Mesendoderm (in vitro differentiated cells): ENCODE measurements at regions not wholly inside any gene's neighbourhood (a gene's known extent, or its start where the extent isn't known, plus 50 kb on each side); places are given as distances from the start of the nearest gene placed in this dataset.

Source experiments
- DNase-seq: peaks from one replicate; pipeline ENCODE4 v3.0.0; 2013
- H2AK5ac ChIP-seq: 2 replicates; pipeline ENCODE4 v1.6.1; 2013; ENCODE audit warnings: low read length, inconsistent platforms
- H2BK120ac ChIP-seq: 2 replicates; pipeline ENCODE4 v1.6.1; 2013; ENCODE audit warnings: low read depth, mild to moderate bottlenecking, low read length, moderate library complexity, mixed read lengths
- H2BK15ac ChIP-seq: replicated peaks from 2 replicates; pipeline ENCODE4 v1.6.1; 2013; ENCODE audit warnings: low read depth, mild to moderate bottlenecking, moderate library complexity
- H2BK5ac ChIP-seq: 2 replicates; pipeline ENCODE4 v1.6.1; 2013; ENCODE audit warnings: low read length, inconsistent platforms
- H3K18ac ChIP-seq: 2 replicates; pipeline ENCODE4 v1.6.1; 2013; ENCODE audit warnings: mild to moderate bottlenecking, low read length, mixed read lengths
- H3K23ac ChIP-seq: one replicate; pipeline ENCODE4 v1.6.1; 2013; ENCODE audit warnings: low read length
- H3K27ac ChIP-seq: 2 replicates; pipeline ENCODE4 v1.5.1; 2013; ENCODE audit warnings: low read depth, mild to moderate bottlenecking, inconsistent platforms, low read length, moderate library complexity
- H3K27me3 ChIP-seq: 2 replicates; pipeline ENCODE4 v1.6.1; 2013; ENCODE audit warnings: low read length, control low read depth, mild to moderate bottlenecking, inconsistent platforms; ENCODE audit not compliant: insufficient read depth, poor library complexity
- H3K36me3 ChIP-seq: 2 replicates; pipeline ENCODE4 v1.6.1; 2013; ENCODE audit warnings: low read length, inconsistent platforms; ENCODE audit not compliant: control insufficient read depth, insufficient read depth
- H3K4ac ChIP-seq: one replicate; pipeline ENCODE4 v1.6.1; 2013; ENCODE audit warnings: low read depth, mild to moderate bottlenecking, low read length, moderate library complexity
- H3K4me1 ChIP-seq: 2 replicates; pipeline ENCODE4 v1.6.1; 2013; ENCODE audit warnings: low read depth, low read length, inconsistent platforms; ENCODE audit not compliant: control insufficient read depth
- H3K4me2 ChIP-seq: 2 replicates; pipeline ENCODE4 v1.6.1; 2013; ENCODE audit warnings: low read length
- H3K4me3 ChIP-seq: 2 replicates; pipeline ENCODE4 v1.5.1; 2013; ENCODE audit warnings: mild to moderate bottlenecking, low read length
- H3K56ac ChIP-seq: one replicate; pipeline ENCODE4 v1.6.1; 2013; ENCODE audit warnings: low read length
- H3K79me1 ChIP-seq: 2 replicates; pipeline ENCODE4 v1.6.1; 2013; ENCODE audit warnings: low read length, inconsistent platforms
- H3K79me2 ChIP-seq: 2 replicates; pipeline ENCODE4 v1.6.1; 2013; ENCODE audit warnings: mild to moderate bottlenecking, low read length; ENCODE audit not compliant: control insufficient read depth, insufficient read depth
- H3K9ac ChIP-seq: 2 replicates; pipeline ENCODE4 v1.6.1; 2013; ENCODE audit warnings: low read length, inconsistent platforms
- H4K5ac ChIP-seq: one replicate; pipeline ENCODE4 v1.6.1; 2013; ENCODE audit warnings: low read length
- H4K8ac ChIP-seq: one replicate; pipeline ENCODE4 v1.6.1; 2013; ENCODE audit warnings: low read depth, mild to moderate bottlenecking, control low read depth, low read length, moderate library complexity
- WGBS: extraction: QIAGEN DNeasy Blood & Tissue Kit; methylation state at CpG from one replicate; pipeline ENCODE4 v1.1.7; 2013; ENCODE audit warnings: low lambda C conversion rate, missing lambda C conversion rate; ENCODE audit not compliant: insufficient coverage; ENCODE audit errors: extremely low coverage; 5-methylcytosine and 5-hydroxymethylcytosine counted together

- Histone ChIP-seq H2BK120ac (no peak overlapping the region), H4K5ac (no peak overlapping the region), H3K4ac (no peak overlapping the region), H3K4me2 (no peak overlapping the region), H3K36me3 (no peaks in the 10 kb centered on the region), H3K79me1 (no peaks in the 10 kb centered on the region), H3K23ac (no peak overlapping the region), H3K4me1 (no peaks in the 10 kb centered on the region), H3K27ac (no peak overlapping the region), H2AK5ac (no peak overlapping the region), H3K56ac (no peak overlapping the region), H3K27me3 (no peaks in the 10 kb centered on the region), H3K18ac (no peak overlapping the region), H2BK15ac (no peak overlapping the region), H3K79me2 (no peaks in the 10 kb centered on the region), H2BK5ac (no peak overlapping the region), H3K4me3 (no peak overlapping the region), H4K8ac (no peak overlapping the region), H3K9ac (no peak overlapping the region)
- DNase-seq = no peak
- no CpG with 5 or more reads among the region's 1 CpG for WGBS
These were observed 60.2 kb downstream of the TFPI2 start for GRCh38 chr7:93830141-93830925.

GRCh38 chr7:93828260-93828659 is 62.3 kb downstream of the TFPI2 start:
- Histone ChIP-seq H3K36me3 (no peaks in the 10 kb centered on the region), H3K4ac (no peak overlapping the region), H3K56ac (no peak overlapping the region), H3K4me3 (no peak overlapping the region), H3K79me2 (no peaks in the 10 kb centered on the region), H3K18ac (no peak overlapping the region), H3K27me3 (no peaks in the 10 kb centered on the region), H2BK5ac (no peak overlapping the region), H4K8ac (no peak overlapping the region), H3K9ac (no peak overlapping the region), H3K79me1 (no peaks in the 10 kb centered on the region), H3K4me1 (no peaks in the 10 kb centered on the region), H3K27ac (no peak overlapping the region), H2AK5ac (no peak overlapping the region), H2BK120ac (no peak overlapping the region), H4K5ac (no peak overlapping the region), H2BK15ac (no peak overlapping the region), H3K23ac (no peak overlapping the region), H3K4me2 (no peak overlapping the region)
- WGBS = no CpG with 5 or more reads among the region's 5 CpGs
- DNase-seq = no peak

GRCh38 chr7:93823621-93824020 is 66.9 kb downstream of the TFPI2 start:
- Histone ChIP-seq H3K23ac (no peak overlapping the region), H4K5ac (no peak overlapping the region), H3K4me3 (no peak overlapping the region), H3K79me1 (no peaks in the 10 kb centered on the region), H3K79me2 (no peaks in the 10 kb centered on the region), H3K56ac (no peak overlapping the region), H2BK15ac (no peak overlapping the region), H4K8ac (no peak overlapping the region), H3K9ac (no peak overlapping the region), H3K27ac (no peak overlapping the region), H3K4me1 (no peaks in the 10 kb centered on the region), H3K18ac (no peak overlapping the region), H2BK5ac (no peak overlapping the region), H2AK5ac (no peak overlapping the region), H3K36me3 (no peaks in the 10 kb centered on the region), H3K4ac (no peak overlapping the region), H3K27me3 (no peaks in the 10 kb centered on the region), H2BK120ac (no peak overlapping the region), H3K4me2 (no peak overlapping the region)
- no peak for DNase-seq
- no CpG with 5 or more reads among the region's 1 CpG for WGBS

GRCh38 chr7:93821463-93821862 is 69.1 kb downstream of the TFPI2 start:
- no peak overlapping the region for H3K27ac ChIP-seq
- H3K4ac ChIP-seq = no peak overlapping the region
- DNase-seq = no peak
- no peaks in the 10 kb centered on the region for H3K79me1 ChIP-seq
- H2BK5ac ChIP-seq = no peak overlapping the region
- no CpG with 5 or more reads among the region's 1 CpG for WGBS
- H2BK120ac ChIP-seq = no peak overlapping the region
- no peak overlapping the region for H3K4me2 ChIP-seq
- H3K23ac ChIP-seq = no peak overlapping the region
- no peak overlapping the region for H2BK15ac ChIP-seq
- no peak overlapping the region for H3K9ac ChIP-seq
- no peaks in the 10 kb centered on the region for H3K36me3 ChIP-seq
- no peak overlapping the region for H4K8ac ChIP-seq
- H3K56ac ChIP-seq = no peak overlapping the region
- H3K18ac ChIP-seq = no peak overlapping the region
- no peak overlapping the region for H3K4me3 ChIP-seq
- H4K5ac ChIP-seq = no peak overlapping the region
- H3K79me2 ChIP-seq = no peaks in the 10 kb centered on the region
- H2AK5ac ChIP-seq = no peak overlapping the region
- no peaks in the 10 kb centered on the region for H3K27me3 ChIP-seq
- H3K4me1 ChIP-seq = no peaks in the 10 kb centered on the region

- Histone ChIP-seq H2BK15ac (no peak overlapping the region), H2BK5ac (no peak overlapping the region), H3K9ac (no peak overlapping the region), H3K4ac (no peak overlapping the region), H3K56ac (no peak overlapping the region), H3K27ac (no peak overlapping the region), H3K4me3 (no peak overlapping the region), H3K4me2 (no peak overlapping the region), H4K8ac (no peak overlapping the region), H2AK5ac (no peak overlapping the region), H3K27me3 (no peaks in the 10 kb centered on the region), H3K23ac (no peak overlapping the region), H3K79me2 (no peaks in the 10 kb centered on the region), H3K79me1 (no peaks in the 10 kb centered on the region), H3K18ac (no peak overlapping the region), H2BK120ac (no peak overlapping the region), H3K4me1 (no peaks in the 10 kb centered on the region), H3K36me3 (no peaks in the 10 kb centered on the region), H4K5ac (no peak overlapping the region)
- WGBS = no CpG with 5 or more reads among the region's 7 CpGs
- DNase-seq = no peak
These were observed 70.9 kb downstream of the TFPI2 start for GRCh38 chr7:93819699-93820098.

GRCh38 chr7:93817526-93817925 is 73.0 kb downstream of the TFPI2 start:
- no peak overlapping the region for H4K8ac ChIP-seq
- no peaks in the 10 kb centered on the region for H3K79me1 ChIP-seq
- H3K9ac ChIP-seq = no peak overlapping the region
- H4K5ac ChIP-seq = no peak overlapping the region
- DNase-seq = no peak
- no peak overlapping the region for H2BK15ac ChIP-seq
- H3K27ac ChIP-seq = no peak overlapping the region
- H3K23ac ChIP-seq = no peak overlapping the region
- H3K4me2 ChIP-seq = no peak overlapping the region
- H3K79me2 ChIP-seq = no peaks in the 10 kb centered on the region
- no peaks in the 10 kb centered on the region for H3K4me1 ChIP-seq
- H3K56ac ChIP-seq = no peak overlapping the region
- H2BK120ac ChIP-seq = no peak overlapping the region
- no peak overlapping the region for H3K4me3 ChIP-seq
- H3K18ac ChIP-seq = no peak overlapping the region
- H2BK5ac ChIP-seq = no peak overlapping the region
- no peak overlapping the region for H3K4ac ChIP-seq
- WGBS = no CpG with 5 or more reads among the region's 1 CpG
- H3K27me3 ChIP-seq = no peaks in the 10 kb centered on the region
- no peak overlapping the region for H2AK5ac ChIP-seq
- H3K36me3 ChIP-seq = no peaks in the 10 kb centered on the region
